MG63 (cell line): ENCODE measurements at regions not wholly inside any gene's neighbourhood (a gene's known extent, or its start where the extent isn't known, plus 50 kb on each side); places are given as distances from the start of the nearest gene placed in this dataset.
"Not testable (repeated sequence)": the region's sequence is repeated elsewhere in the genome, so short reads cannot be mapped to it uniquely, and the experiment has no call there.

Source experiments
- DNase-seq: peaks from one replicate; pipeline ENCODE4 v3.0.0-alpha.2; 2020
- H3K27me3 ChIP-seq: fragments of 250-450 bp; sonication (Bioruptor Pico); 2 replicates; pipeline ENCODE4 v1.5.1; 2020; ENCODE audit warnings: mild to moderate bottlenecking, moderate library complexity
- H3K36me3 ChIP-seq: fragments of 250-450 bp; sonication (Bioruptor Pico); 2 replicates; pipeline ENCODE4 v1.5.1; 2020; ENCODE audit warnings: mild to moderate bottlenecking, moderate library complexity
- H3K4me3 ChIP-seq: fragments of 250-450 bp; sonication (Bioruptor Pico); 2 replicates; pipeline ENCODE4 v1.5.1; 2020; ENCODE audit warnings: mild to moderate bottlenecking, moderate library complexity
- H3K9me3 ChIP-seq: fragments of 250-450 bp; sonication (Bioruptor Pico); 2 replicates; pipeline ENCODE4 v1.5.1; 2020; ENCODE audit warnings: mild to moderate bottlenecking, moderate library complexity

GRCh38 chr7:93025389-93025788 lies 92.4 kb downstream of the SAMD9 start:
- no peak overlapping the region for H3K4me3 ChIP-seq
- DNase-seq = no peak
- H3K27me3 ChIP-seq = no peaks in the 10 kb centered on the region
- no peaks in the 10 kb centered on the region for H3K9me3 ChIP-seq
- no peaks in the 10 kb centered on the region for H3K36me3 ChIP-seq

- DNase-seq, H3K36me3 ChIP-seq, H3K27me3 ChIP-seq, H3K9me3 ChIP-seq, H3K4me3 ChIP-seq: not testable (repeated sequence)
Measured at GRCh38 chr7:93022931-93023478, 94.8 kb downstream of the SAMD9 start.

GRCh38 chr7:93021748-93022147 lies 96.0 kb downstream of the SAMD9 start:
- no peak overlapping the region for H3K4me3 ChIP-seq
- H3K36me3 ChIP-seq = no peaks in the 10 kb centered on the region
- H3K9me3 ChIP-seq = no peaks in the 10 kb centered on the region
- DNase-seq = no peak
- H3K27me3 ChIP-seq = no peaks in the 10 kb centered on the region

- H3K9me3 ChIP-seq = no peaks in the 10 kb centered on the region
- DNase-seq = no peak
- no peak overlapping the region for H3K4me3 ChIP-seq
- H3K27me3 ChIP-seq = no peaks in the 10 kb centered on the region
- no peaks in the 10 kb centered on the region for H3K36me3 ChIP-seq
Measured at GRCh38 chr7:93018716-93019115, 99.1 kb downstream of the SAMD9 start.

GRCh38 chr7:93016681-93017381 lies 100.9 kb downstream of the SAMD9 start:
- DNase-seq = no peak
- H3K4me3 ChIP-seq = no peak overlapping the region
- no peaks in the 10 kb centered on the region for H3K27me3 ChIP-seq
- H3K9me3 ChIP-seq = no peaks in the 10 kb centered on the region
- no peaks in the 10 kb centered on the region for H3K36me3 ChIP-seq

- Histone ChIP-seq H3K9me3 (no peaks in the 10 kb centered on the region), H3K27me3 (no peaks in the 10 kb centered on the region), H3K36me3 (no peaks in the 10 kb centered on the region), H3K4me3 (no peak overlapping the region)
- no peak for DNase-seq
Measured at GRCh38 chr7:93015779-93016481, 101.8 kb downstream of the SAMD9 start.

- DNase-seq = no peak
- Histone ChIP-seq H3K9me3 (no peaks in the 10 kb centered on the region), H3K36me3 (no peaks in the 10 kb centered on the region), H3K4me3 (no peak overlapping the region), H3K27me3 (no peaks in the 10 kb centered on the region)
Measured at GRCh38 chr7:93015101-93015778, 102.5 kb downstream of the SAMD9 start.

GRCh38 chr7:93014410-93014809 lies 103.4 kb downstream of the SAMD9 start:
- H3K27me3 ChIP-seq = no peaks in the 10 kb centered on the region
- H3K9me3 ChIP-seq = no peaks in the 10 kb centered on the region
- no peaks in the 10 kb centered on the region for H3K36me3 ChIP-seq
- no peak overlapping the region for H3K4me3 ChIP-seq
- no peak for DNase-seq

GRCh38 chr7:93013446-93014061 lies 104.2 kb downstream of the SAMD9 start:
- no peak overlapping the region for H3K4me3 ChIP-seq
- DNase-seq = no peak
- H3K27me3 ChIP-seq = no peaks in the 10 kb centered on the region
- H3K9me3 ChIP-seq = no peaks in the 10 kb centered on the region
- no peaks in the 10 kb centered on the region for H3K36me3 ChIP-seq

- no peaks in the 10 kb centered on the region for H3K27me3 ChIP-seq
- peak; percentile 52 for DNase-seq
- H3K4me3 ChIP-seq = no peak overlapping the region
- no peaks in the 10 kb centered on the region for H3K36me3 ChIP-seq
- H3K9me3 ChIP-seq = no peaks in the 10 kb centered on the region
Measured at GRCh38 chr7:93011351-93012294, 106.2 kb downstream of the SAMD9 start.

- H3K9me3 ChIP-seq = no peaks in the 10 kb centered on the region
- DNase-seq = no peak
- no peaks in the 10 kb centered on the region for H3K27me3 ChIP-seq
- no peak overlapping the region for H3K4me3 ChIP-seq
- H3K36me3 ChIP-seq = no peaks in the 10 kb centered on the region
Measured at GRCh38 chr7:93008833-93009232, 108.9 kb downstream of the SAMD9 start.

GRCh38 chr7:93006480-93007095 lies 111.2 kb downstream of the SAMD9 start:
- DNase-seq = no peak
- Histone ChIP-seq H3K9me3 (no peaks in the 10 kb centered on the region), H3K4me3 (no peak overlapping the region), H3K27me3 (no peaks in the 10 kb centered on the region), H3K36me3 (no peaks in the 10 kb centered on the region)

GRCh38 chr7:93004906-93005305 lies 112.9 kb downstream of the SAMD9 start:
- Histone ChIP-seq H3K9me3 (no peaks in the 10 kb centered on the region), H3K27me3 (no peaks in the 10 kb centered on the region), H3K4me3 (no peak overlapping the region), H3K36me3 (no peaks in the 10 kb centered on the region)
- DNase-seq = no peak

- no peak for DNase-seq
- H3K4me3 ChIP-seq = no peak overlapping the region
- no peaks in the 10 kb centered on the region for H3K27me3 ChIP-seq
- no peaks in the 10 kb centered on the region for H3K36me3 ChIP-seq
- H3K9me3 ChIP-seq = no peaks in the 10 kb centered on the region
Measured at GRCh38 chr7:92997719-92998118, 120.1 kb downstream of the SAMD9 start.

GRCh38 chr7:92997152-92997551 lies 120.6 kb downstream of the SAMD9 start:
- DNase-seq = no peak
- Histone ChIP-seq H3K4me3 (no peak overlapping the region), H3K36me3 (no peaks in the 10 kb centered on the region), H3K27me3 (no peaks in the 10 kb centered on the region), H3K9me3 (no peaks in the 10 kb centered on the region)

- H3K4me3 ChIP-seq = no peak overlapping the region
- no peaks in the 10 kb centered on the region for H3K9me3 ChIP-seq
- H3K27me3 ChIP-seq = no peaks in the 10 kb centered on the region
- DNase-seq = no peak
- no peaks in the 10 kb centered on the region for H3K36me3 ChIP-seq
Measured at GRCh38 chr7:92994901-92995300, 122.9 kb downstream of the SAMD9 start.
